Ecto neural progenitor cell (in vitro differentiated cells): ENCODE measurements at regions not wholly inside any gene's neighbourhood (a gene's known extent, or its start where the extent isn't known, plus 50 kb on each side); places are given as distances from the start of the nearest gene placed in this dataset.

Experiments used
- DNase-seq: peaks from one replicate; pipeline ENCODE4 v3.0.0-alpha.2; 2018; ENCODE audit warnings: low spot score

GRCh38 chr15:60095711-60096110 is 91.6 kb downstream of the FOXB1 start:
- no peak for DNase-seq

GRCh38 chr15:60096157-60096556 is 92.0 kb downstream of the FOXB1 start:
- DNase-seq, result no peak

- no peak for DNase-seq
Measured at GRCh38 chr15:60101416-60101815, 97.3 kb downstream of the FOXB1 start.

GRCh38 chr15:60102748-60103147 is 98.6 kb downstream of the FOXB1 start:
- no peak for DNase-seq

- no peak for DNase-seq
Measured at GRCh38 chr15:60110909-60111308, 106.8 kb downstream of the FOXB1 start.

- no peak for DNase-seq
Measured at GRCh38 chr15:60115579-60116380, 111.7 kb downstream of the FOXB1 start.

- DNase-seq, result no peak
Measured at GRCh38 chr15:60116456-60117089, 112.5 kb downstream of the FOXB1 start.

GRCh38 chr15:60118146-60118545 is 114.0 kb downstream of the FOXB1 start:
- DNase-seq, result peak; percentile 64

GRCh38 chr15:60118626-60119025 is 114.5 kb downstream of the FOXB1 start:
- no peak for DNase-seq

- peak; percentile 64 for DNase-seq
Measured at GRCh38 chr15:60119101-60119500, 115.0 kb downstream of the FOXB1 start.

GRCh38 chr15:60120100-60120499 is 116.0 kb downstream of the FOXB1 start:
- DNase-seq, result no peak

GRCh38 chr15:60121845-60122244 is 117.7 kb downstream of the FOXB1 start:
- DNase-seq, result no peak

- DNase-seq, result no peak
Measured at GRCh38 chr15:60122691-60123090, 118.6 kb downstream of the FOXB1 start.

GRCh38 chr15:60124460-60125070 is 120.5 kb downstream of the FOXB1 start:
- DNase-seq, result no peak

- DNase-seq, result no peak
Measured at GRCh38 chr15:60125334-60125733, 121.2 kb downstream of the FOXB1 start.

- DNase-seq, result no peak
Measured at GRCh38 chr15:60126200-60126599, 122.1 kb downstream of the FOXB1 start.

GRCh38 chr15:60126661-60127060 is 122.5 kb downstream of the FOXB1 start:
- no peak for DNase-seq

GRCh38 chr15:60128000-60128376 is 123.9 kb downstream of the FOXB1 start:
- DNase-seq, result no peak

- DNase-seq, result no peak
Measured at GRCh38 chr15:60128710-60129109, 124.6 kb downstream of the FOXB1 start.

GRCh38 chr15:60130398-60130797 is 126.3 kb downstream of the FOXB1 start:
- no peak for DNase-seq

GRCh38 chr15:60130821-60131220 is 126.7 kb downstream of the FOXB1 start:
- no peak for DNase-seq

- no peak for DNase-seq
Measured at GRCh38 chr15:60134609-60135008, 130.5 kb downstream of the FOXB1 start.

- no peak for DNase-seq
Measured at GRCh38 chr15:60135961-60136360, 131.8 kb downstream of the FOXB1 start.
